NB4 (cell line): ENCODE measurements at regions not wholly inside any gene's neighbourhood (a gene's known extent, or its start where the extent isn't known, plus 50 kb on each side); places are given as distances from the start of the nearest gene placed in this dataset.

Experiments used
- CTCF ChIP-seq: IDR thresholded peaks from one replicate; pipeline ENCODE4 v1.5.1; 2012; ENCODE audit warnings: low read depth, low read length
- POLR2A ChIP-seq: IDR thresholded peaks from 2 replicates; pipeline ENCODE4 v1.6.1; 2011; ENCODE audit warnings: mild to moderate bottlenecking; ENCODE audit not compliant: insufficient read length; ENCODE audit errors: extremely low read depth

DNA sequence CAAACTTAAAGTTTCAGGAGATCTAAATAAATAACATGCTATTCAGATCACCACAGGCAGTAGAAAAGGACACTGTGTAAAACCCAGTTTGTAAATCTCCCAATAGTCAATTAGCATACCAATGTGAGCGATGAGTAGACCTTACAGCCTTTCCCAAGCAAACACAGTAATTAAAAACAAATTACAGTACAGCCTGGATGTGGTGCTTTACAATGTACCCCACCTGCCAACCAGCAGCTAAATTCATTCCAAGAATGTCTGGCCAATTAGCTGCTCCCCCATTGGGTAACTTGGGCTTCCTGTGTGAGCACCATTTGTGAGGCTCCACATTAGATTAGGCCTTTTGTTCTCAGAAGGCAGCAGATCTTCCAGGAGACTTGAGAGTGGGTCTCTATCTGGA is 635.0 kb downstream of the TBL1XR1 start:
- TF ChIP-seq CTCF (no peak), POLR2A (no peak)
